ENCODE measurements at regions not wholly inside any gene's neighbourhood (a gene's known extent, or its start where the extent isn't known, plus 50 kb on each side); places are given as distances from the start of the nearest gene placed in this dataset.

- Histone ChIP-seq H3K9me3 (no peaks in the 10 kb centered on the region), H3K4me1 (replicated peaks) (peaks cover 3% of the 10 kb centered on the region), H3K36me3 (no peaks in the 10 kb centered on the region), H3K27ac (no peak overlapping the region), H3K27me3 (replicated peaks; ENCODE audit: insufficient read depth) (no peaks in the 10 kb centered on the region), H3K4me3 (no peak overlapping the region)
- 53% methylated on average over 3 of the region's 3 CpGs for WGBS
- intact Hi-C loops (cut with DNase I), result no loop called here
- no peak for DNase-seq (ENCODE audit: low spot score)
- no peak for TF ChIP-seq POLR2AphosphoS5 (IDR thresholded peaks at IDR 0.05)
- TF ChIP-seq POLR2A (IDR thresholded peaks at IDR 0.05), result no peak
- TF ChIP-seq CTCF (IDR thresholded peaks at IDR 0.05), result no peak
These were observed 71.2 kb upstream of the SLC38A2 start for GRCh38 chr12:46443594-46444263.

DNA sequence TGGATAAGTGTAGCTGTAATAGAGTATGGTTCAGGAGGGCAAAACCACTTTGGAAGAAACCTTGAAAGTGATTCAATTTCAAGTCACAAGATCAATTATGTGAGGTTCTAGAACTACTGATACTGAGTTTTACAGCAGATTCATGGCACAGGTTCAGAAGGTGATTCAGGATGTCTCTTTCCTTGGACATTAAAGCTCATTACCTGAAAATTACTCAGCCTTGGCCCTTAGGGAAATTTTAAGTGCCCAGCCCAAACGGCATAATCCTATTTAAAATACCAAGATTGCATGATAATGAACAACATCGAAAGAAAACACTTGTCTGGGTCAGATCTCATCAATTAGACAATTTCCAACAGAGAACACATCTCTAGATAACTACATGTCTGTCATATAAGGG lies 70.2 kb upstream of the SLC38A2 start:
- no peak for DNase-seq (ENCODE audit: low spot score)
- Histone ChIP-seq H3K27ac (no peak overlapping the region), H3K36me3 (no peaks in the 10 kb centered on the region), H3K9me3 (no peaks in the 10 kb centered on the region), H3K4me3 (no peak overlapping the region), H3K27me3 (replicated peaks; ENCODE audit: insufficient read depth) (no peaks in the 10 kb centered on the region), H3K4me1 (replicated peaks) (peaks cover 3% of the 10 kb centered on the region)
- WGBS, result 69% methylated on average over 2 of the region's 2 CpGs
- no peak for TF ChIP-seq CTCF (IDR thresholded peaks at IDR 0.05)
- TF ChIP-seq POLR2AphosphoS5 (IDR thresholded peaks at IDR 0.05), result no peak
- no peak for TF ChIP-seq POLR2A (IDR thresholded peaks at IDR 0.05)
- intact Hi-C loops (cut with DNase I), result no loop called here

GRCh38 chr12:46442239-46442638 lies 69.7 kb upstream of the SLC38A2 start:
- DNase-seq (ENCODE audit: low spot score), result no peak
- Histone ChIP-seq H3K27ac (no peak overlapping the region), H3K4me1 (replicated peaks) (peaks cover 3% of the 10 kb centered on the region), H3K27me3 (replicated peaks; ENCODE audit: insufficient read depth) (no peaks in the 10 kb centered on the region), H3K36me3 (no peaks in the 10 kb centered on the region), H3K9me3 (no peaks in the 10 kb centered on the region), H3K4me3 (no peak overlapping the region)
- WGBS, result 90% methylated on average over 3 of the region's 3 CpGs
- intact Hi-C loops (cut with DNase I), result no loop called here
- TF ChIP-seq POLR2A (IDR thresholded peaks at IDR 0.05), result no peak
- TF ChIP-seq POLR2AphosphoS5 (IDR thresholded peaks at IDR 0.05), result no peak
- no peak for TF ChIP-seq CTCF (IDR thresholded peaks at IDR 0.05)

- Histone ChIP-seq H3K9me3 (no peaks in the 10 kb centered on the region), H3K27me3 (replicated peaks; ENCODE audit: insufficient read depth) (no peaks in the 10 kb centered on the region), H3K4me1 (replicated peaks) (peaks cover 2% of the 10 kb centered on the region), H3K4me3 (no peak overlapping the region), H3K27ac (no peak overlapping the region), H3K36me3 (no peaks in the 10 kb centered on the region)
- intact Hi-C loops (cut with DNase I), result no loop called here
- no peak for DNase-seq (ENCODE audit: low spot score)
- TF ChIP-seq POLR2AphosphoS5 (IDR thresholded peaks at IDR 0.05) (no peak), POLR2A (IDR thresholded peaks at IDR 0.05) (no peak), CTCF (IDR thresholded peaks at IDR 0.05) (no peak)
- WGBS, result 94% methylated on average over 5 of the region's 5 CpGs
These were observed 67.4 kb upstream of the SLC38A2 start for GRCh38 chr12:46439793-46440511.
